H1 (cell line): ENCODE measurements at regions not wholly inside any gene's neighbourhood (a gene's known extent, or its start where the extent isn't known, plus 50 kb on each side); places are given as distances from the start of the nearest gene placed in this dataset.

Source experiments
- CHD1 ChIP-seq: IDR thresholded peaks from 2 replicates; pipeline ENCODE4 v1.6.1; 2012; ENCODE audit warnings: low read depth, low read length, improper control_type of control experiment
- EZH2 ChIP-seq: fragments of 200-600 bp; sonication (generic); IDR thresholded peaks from 2 replicates; pipeline ENCODE4 v1.7.1; 2012; ENCODE audit warnings: low read depth, mild to moderate bottlenecking, moderate library complexity, low read length, inconsistent platforms; ENCODE audit not compliant: severe bottlenecking
- NRF1 ChIP-seq: IDR thresholded peaks from 2 replicates; pipeline ENCODE4 v1.6.1; 2011; ENCODE audit warnings: mild to moderate bottlenecking, low read depth, low read length, improper control_type of control experiment
- PHF8 ChIP-seq: fragments of 200-600 bp; sonication (generic); conservative IDR thresholded peaks from 2 replicates; pipeline ENCODE4 v1.7.1; 2012; ENCODE audit warnings: low read depth, mild to moderate bottlenecking, inconsistent platforms, low read length, moderate library complexity
- SIX5 ChIP-seq: IDR thresholded peaks from 2 replicates; pipeline ENCODE4 v1.6.1; 2011; ENCODE audit warnings: mild to moderate bottlenecking, low read depth, low read length
- SP1 ChIP-seq: IDR thresholded peaks from 2 replicates; pipeline ENCODE4 v1.6.1; 2011; ENCODE audit warnings: low read depth, low read length
- TF ChIP-seq, protein P1 (sequence below), 3 experiments: IDR thresholded peaks; 1 replicate in 2 of 3; 2 replicates in 1 of 3; pipeline versions ENCODE4 v1.5.1 to v1.6.1; 2011; ENCODE audit warnings: low read length in 3 of 3, mild to moderate bottlenecking in 3 of 3, inconsistent platforms in 2 of 3, low read depth in 1 of 3, moderate library complexity in 1 of 3; ENCODE audit not compliant: insufficient read depth in 1 of 3; ENCODE audit errors: control extremely low read depth in 1 of 3

DNA sequence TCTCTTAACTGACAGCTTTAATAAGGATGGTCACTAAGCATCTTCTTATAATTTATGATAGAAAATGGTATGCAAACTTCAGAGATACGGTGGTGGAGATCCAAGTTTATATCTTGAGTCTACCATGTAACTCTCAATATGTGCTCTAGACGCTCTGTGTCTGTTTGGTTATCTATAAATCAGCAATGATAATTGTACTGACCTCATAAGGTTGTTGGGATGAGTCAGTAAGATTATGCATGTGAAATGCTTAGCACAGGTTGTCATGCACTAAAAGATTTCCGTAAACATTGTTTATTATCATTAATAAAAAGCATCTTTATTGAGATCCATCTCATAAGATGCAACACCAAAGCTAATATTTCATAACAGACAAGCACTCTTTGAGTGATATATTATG, 1094.9 kb upstream of the EEF2KMT start:
- no peak for TF ChIP-seq EZH2
- TF ChIP-seq, protein P1, sequence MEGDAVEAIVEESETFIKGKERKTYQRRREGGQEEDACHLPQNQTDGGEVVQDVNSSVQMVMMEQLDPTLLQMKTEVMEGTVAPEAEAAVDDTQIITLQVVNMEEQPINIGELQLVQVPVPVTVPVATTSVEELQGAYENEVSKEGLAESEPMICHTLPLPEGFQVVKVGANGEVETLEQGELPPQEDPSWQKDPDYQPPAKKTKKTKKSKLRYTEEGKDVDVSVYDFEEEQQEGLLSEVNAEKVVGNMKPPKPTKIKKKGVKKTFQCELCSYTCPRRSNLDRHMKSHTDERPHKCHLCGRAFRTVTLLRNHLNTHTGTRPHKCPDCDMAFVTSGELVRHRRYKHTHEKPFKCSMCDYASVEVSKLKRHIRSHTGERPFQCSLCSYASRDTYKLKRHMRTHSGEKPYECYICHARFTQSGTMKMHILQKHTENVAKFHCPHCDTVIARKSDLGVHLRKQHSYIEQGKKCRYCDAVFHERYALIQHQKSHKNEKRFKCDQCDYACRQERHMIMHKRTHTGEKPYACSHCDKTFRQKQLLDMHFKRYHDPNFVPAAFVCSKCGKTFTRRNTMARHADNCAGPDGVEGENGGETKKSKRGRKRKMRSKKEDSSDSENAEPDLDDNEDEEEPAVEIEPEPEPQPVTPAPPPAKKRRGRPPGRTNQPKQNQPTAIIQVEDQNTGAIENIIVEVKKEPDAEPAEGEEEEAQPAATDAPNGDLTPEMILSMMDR (IDR thresholded peaks at IDR 0.05; ENCODE audit: control extremely low read depth in 1 of 3, insufficient read depth in 1 of 3, low read depth in 1 of 3, low read length in 3 of 3): no peak
- no peak for TF ChIP-seq SIX5
- TF ChIP-seq CHD1: no peak
- no peak for TF ChIP-seq NRF1
- no peak for TF ChIP-seq SP1
- no peak for TF ChIP-seq PHF8
